ENCODE measurements at regions not wholly inside any gene's neighbourhood (a gene's known extent, or its start where the extent isn't known, plus 50 kb on each side); places are given as distances from the start of the nearest gene placed in this dataset.

- DNase-seq (ENCODE audit: low read depth): no peak
- no peak overlapping the region for H3K4me3 ChIP-seq (ENCODE audit: low read depth, low read length)
- no peak for TF ChIP-seq CTCF (IDR thresholded peaks at IDR 0.05; ENCODE audit: insufficient read depth, low read length)
Measured at GRCh38 chr22:42202669-42203068, 67.8 kb downstream of the TCF20 start.

GRCh38 chr22:42202048-42202447 is 68.4 kb downstream of the TCF20 start:
- no peak overlapping the region for H3K4me3 ChIP-seq (ENCODE audit: low read depth, low read length)
- TF ChIP-seq CTCF (IDR thresholded peaks at IDR 0.05; ENCODE audit: insufficient read depth, low read length): no peak
- no peak for DNase-seq (ENCODE audit: low read depth)

- DNase-seq (ENCODE audit: low read depth): no peak
- no peak for TF ChIP-seq CTCF (IDR thresholded peaks at IDR 0.05; ENCODE audit: insufficient read depth, low read length)
- H3K4me3 ChIP-seq (ENCODE audit: low read depth, low read length): no peak overlapping the region
Measured at GRCh38 chr22:42199025-42199424, 68.4 kb upstream of the CYP2D6 start.

- no peak overlapping the region for H3K4me3 ChIP-seq (ENCODE audit: low read depth, low read length)
- TF ChIP-seq CTCF (IDR thresholded peaks at IDR 0.05; ENCODE audit: insufficient read depth, low read length): no peak
- DNase-seq (ENCODE audit: low read depth): no peak
Measured at GRCh38 chr22:42198226-42198625, 67.6 kb upstream of the CYP2D6 start.

- DNase-seq (ENCODE audit: low read depth): no peak
- no peak for TF ChIP-seq CTCF (IDR thresholded peaks at IDR 0.05; ENCODE audit: insufficient read depth, low read length)
- H3K4me3 ChIP-seq (ENCODE audit: low read depth, low read length): no peak overlapping the region
Measured at GRCh38 chr22:42196454-42196853, 65.8 kb upstream of the CYP2D6 start.

GRCh38 chr22:42194953-42195352 is 64.3 kb upstream of the CYP2D6 start:
- H3K4me3 ChIP-seq (ENCODE audit: low read depth, low read length): no peak overlapping the region
- TF ChIP-seq CTCF (IDR thresholded peaks at IDR 0.05; ENCODE audit: insufficient read depth, low read length): no peak
- no peak for DNase-seq (ENCODE audit: low read depth)

- no peak for TF ChIP-seq CTCF (IDR thresholded peaks at IDR 0.05; ENCODE audit: insufficient read depth, low read length)
- no peak overlapping the region for H3K4me3 ChIP-seq (ENCODE audit: low read depth, low read length)
- DNase-seq (ENCODE audit: low read depth): no peak
Measured at GRCh38 chr22:42194104-42194851, 63.7 kb upstream of the CYP2D6 start.

Data from fibroblast of the aortic adventitia (primary cell).